ENCODE measurements at regions not wholly inside any gene's neighbourhood (a gene's known extent, or its start where the extent isn't known, plus 50 kb on each side); places are given as distances from the start of the nearest gene placed in this dataset.

GRCh38 chr7:38051786-38052185 lies 126.3 kb upstream of the STARD3NL start:
- Histone ChIP-seq H3K4me1 (no peaks in the 10 kb centered on the region), H3K9me3 (peaks cover 0 to 14% (median 0%) of the 10 kb centered on the region in 4 donors), H3K36me3 (no peaks in the 10 kb centered on the region), H3K27ac (replicated peaks in 1 of 4) (no peak overlapping the region), H3K4me3 (no peak overlapping the region), H3K27me3 (no peaks in the 10 kb centered on the region)
- intact Hi-C loops (cut with DNase I) = no loop called here
- 81% methylated on average over 3 of the region's 3 CpGs for WGBS
- TF ChIP-seq POLR2A (IDR thresholded peaks at IDR 0.05; ENCODE audit: low read depth) (no peak), POLR2AphosphoS5 (IDR thresholded peaks at IDR 0.05) (no peak), CTCF (IDR thresholded peaks at IDR 0.05) (no peak), EP300 (IDR thresholded peaks at IDR 0.05) (no peak)
- DNase-seq (ENCODE audit: extremely low spot score) = no peak

DNA sequence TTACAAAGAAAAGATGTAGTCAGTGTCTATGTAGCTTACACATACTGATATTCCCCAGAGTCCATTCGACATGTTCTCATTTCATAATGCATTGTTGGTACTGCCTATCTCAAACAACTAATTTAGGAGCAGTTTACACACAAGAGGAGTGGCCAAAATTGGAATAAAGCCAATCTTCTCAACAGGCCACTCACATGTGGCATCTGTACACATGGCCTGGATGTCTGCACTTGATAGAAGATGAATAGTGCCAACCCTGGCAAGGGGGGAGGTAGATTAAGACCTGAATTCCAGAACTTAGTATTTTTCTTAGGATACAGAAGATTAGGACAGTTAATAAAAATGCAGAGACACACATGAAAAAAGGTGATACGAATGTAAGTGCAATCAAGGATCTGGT lies 125.3 kb upstream of the STARD3NL start:
- Histone ChIP-seq H3K4me1 (no peaks in the 10 kb centered on the region), H3K27ac (replicated peaks in 1 of 4) (no peak overlapping the region), H3K36me3 (no peaks in the 10 kb centered on the region), H3K9me3 (peaks cover 0 to 14% (median 0%) of the 10 kb centered on the region in 4 donors), H3K4me3 (no peak overlapping the region), H3K27me3 (no peaks in the 10 kb centered on the region)
- intact Hi-C loops (cut with DNase I) = no loop called here
- WGBS = 80% methylated on average over 2 of the region's 2 CpGs
- no peak for DNase-seq (ENCODE audit: extremely low spot score)
- TF ChIP-seq POLR2AphosphoS5 (IDR thresholded peaks at IDR 0.05) (no peak), CTCF (IDR thresholded peaks at IDR 0.05) (no peak), POLR2A (IDR thresholded peaks at IDR 0.05; ENCODE audit: low read depth) (no peak), EP300 (IDR thresholded peaks at IDR 0.05) (no peak)

DNA sequence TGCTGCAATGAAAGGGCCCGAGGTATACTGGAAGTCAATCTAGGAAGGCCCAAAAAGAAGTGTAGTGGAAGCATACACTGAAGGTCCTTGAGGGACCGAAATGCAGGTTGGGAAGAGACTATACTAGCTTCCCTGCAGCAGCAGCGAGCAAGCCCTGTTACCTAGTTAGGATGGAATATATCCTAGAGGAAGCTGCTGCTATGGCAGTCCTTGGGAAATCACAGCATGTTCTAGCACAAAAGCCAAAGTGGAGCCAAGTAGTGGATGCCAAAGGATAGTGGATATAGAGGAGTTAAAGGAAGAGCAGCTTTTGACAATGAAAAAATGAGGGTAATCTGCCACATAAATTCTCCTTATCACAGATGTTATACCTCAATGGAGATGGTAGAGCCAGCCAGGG lies 123.8 kb upstream of the STARD3NL start:
- intact Hi-C loops (cut with DNase I) = no loop called here
- no peak overlapping the region for H3K4me3 ChIP-seq

DNA sequence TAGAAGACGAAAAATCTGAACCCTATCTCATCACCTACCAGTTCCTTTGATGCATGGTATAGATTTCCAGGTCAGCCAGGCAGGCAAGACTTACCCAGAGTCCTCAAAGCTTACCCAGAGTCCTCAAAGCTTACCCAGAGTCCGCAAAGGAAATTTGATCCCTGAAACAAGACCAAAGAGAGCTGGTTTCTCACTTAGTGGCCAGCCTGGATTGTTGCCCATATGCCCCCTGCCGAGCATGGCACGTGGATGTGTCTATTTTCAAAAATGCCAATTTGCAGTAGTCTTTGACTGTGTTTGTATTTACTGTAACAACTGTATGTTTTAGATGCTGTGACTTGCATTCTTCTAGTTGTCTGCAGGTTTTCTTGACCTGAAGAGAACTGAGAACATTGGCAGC lies 120.2 kb upstream of the STARD3NL start:
- no peaks in the 10 kb centered on the region for H3K36me3 ChIP-seq

More for the DNA sequence above, 123.8 kb upstream of the STARD3NL start:
- Histone ChIP-seq H3K4me1 (no peaks in the 10 kb centered on the region), H3K27ac (replicated peaks in 1 of 4) (no peak overlapping the region), H3K27me3 (no peaks in the 10 kb centered on the region), H3K9me3 (peaks cover 0 to 6% (median 0%) of the 10 kb centered on the region in 4 donors), H3K36me3 (no peaks in the 10 kb centered on the region)
- 85% methylated on average over 3 of the region's 3 CpGs for WGBS
- DNase-seq (ENCODE audit: extremely low spot score) = no peak
- TF ChIP-seq EP300 (IDR thresholded peaks at IDR 0.05) = no peak
- no peak for TF ChIP-seq CTCF (IDR thresholded peaks at IDR 0.05)
- no peak for TF ChIP-seq POLR2A (IDR thresholded peaks at IDR 0.05; ENCODE audit: low read depth)
- no peak for TF ChIP-seq POLR2AphosphoS5 (IDR thresholded peaks at IDR 0.05)

More for the DNA sequence above, 120.2 kb upstream of the STARD3NL start:
- Histone ChIP-seq H3K27me3 (no peaks in the 10 kb centered on the region), H3K9me3 (no peaks in the 10 kb centered on the region), H3K27ac (replicated peaks in 1 of 4) (no peak overlapping the region), H3K4me3 (no peak overlapping the region), H3K4me1 (no peaks in the 10 kb centered on the region)
- intact Hi-C loops (cut with DNase I) = no loop called here
- 80% methylated on average over 4 of the region's 4 CpGs for WGBS
- TF ChIP-seq EP300 (IDR thresholded peaks at IDR 0.05) = no peak
- no peak for TF ChIP-seq POLR2AphosphoS5 (IDR thresholded peaks at IDR 0.05)
- TF ChIP-seq POLR2A (IDR thresholded peaks at IDR 0.05; ENCODE audit: low read depth) = no peak
- TF ChIP-seq CTCF (IDR thresholded peaks at IDR 0.05) = no peak
- no peak for DNase-seq (ENCODE audit: extremely low spot score)

Measured in esophagus muscularis mucosa (tissue), 4 donors.